ENCODE measurements at regions not wholly inside any gene's neighbourhood (a gene's known extent, or its start where the extent isn't known, plus 50 kb on each side); places are given as distances from the start of the nearest gene placed in this dataset.
"Not testable (repeated sequence)": the region's sequence is repeated elsewhere in the genome, so short reads cannot be mapped to it uniquely, and the experiment has no call there.

- Mint-ChIP-seq H3K27ac (no peak overlapping the region), H3K9me3 (peaks cover 6 to 35% of the 10 kb centered on the region in 2 donors), H3K36me3 (no peaks in the 10 kb centered on the region)
- no peak for ATAC-seq
- DNase-seq (ENCODE audit: low spot score in 2 of 2) = no peak
Observed at GRCh38 chr3:84600703-84601225, 358.0 kb upstream of the CADM2 start.

GRCh38 chr3:84601303-84601702 is 357.5 kb upstream of the CADM2 start:
- no peak for ATAC-seq
- peaks cover 6 to 40% of the 10 kb centered on the region in 2 donors for H3K9me3 Mint-ChIP-seq
- no peak overlapping the region for H3K27ac Mint-ChIP-seq
- no peak for DNase-seq (ENCODE audit: low spot score in 2 of 2)
- H3K36me3 Mint-ChIP-seq = no peaks in the 10 kb centered on the region

GRCh38 chr3:84621823-84622222 is 337.0 kb upstream of the CADM2 start:
- H3K9me3 Mint-ChIP-seq = peaks cover 10 to 18% of the 10 kb centered on the region in 2 donors
- DNase-seq (ENCODE audit: low spot score in 2 of 2) (no peak), ATAC-seq (no peak)
- no peak overlapping the region for H3K27ac Mint-ChIP-seq
- H3K36me3 Mint-ChIP-seq = peaks cover 0 to 5% of the 10 kb centered on the region in 2 donors

GRCh38 chr3:84634668-84635067 is 324.1 kb upstream of the CADM2 start:
- peaks cover 15 to 21% of the 10 kb centered on the region in 2 donors for H3K9me3 Mint-ChIP-seq
- H3K36me3 Mint-ChIP-seq = no peaks in the 10 kb centered on the region
- no peak for DNase-seq (ENCODE audit: low spot score in 2 of 2)
- ATAC-seq = no peak
- no peak overlapping the region for H3K27ac Mint-ChIP-seq

GRCh38 chr3:84637272-84637671 is 321.5 kb upstream of the CADM2 start:
- DNase-seq (ENCODE audit: low spot score in 2 of 2) (no peak), ATAC-seq (no peak)
- Mint-ChIP-seq H3K36me3 (no peaks in the 10 kb centered on the region), H3K27ac (no peak overlapping the region), H3K9me3 (peaks cover 15 to 22% of the 10 kb centered on the region in 2 donors)

- H3K36me3 Mint-ChIP-seq = no peaks in the 10 kb centered on the region
- peaks cover 4 to 9% of the 10 kb centered on the region in 2 donors for H3K9me3 Mint-ChIP-seq
- DNase-seq (ENCODE audit: low spot score in 2 of 2) (no peak), ATAC-seq (no peak)
- no peak overlapping the region for H3K27ac Mint-ChIP-seq
Observed at GRCh38 chr3:84666468-84666867, 292.3 kb upstream of the CADM2 start.

- Mint-ChIP-seq H3K36me3 (no peaks in the 10 kb centered on the region), H3K9me3 (peaks cover 16 to 30% of the 10 kb centered on the region in 2 donors), H3K27ac (no peak overlapping the region)
- ATAC-seq (no peak), DNase-seq (ENCODE audit: low spot score in 2 of 2) (no peak)
Observed at GRCh38 chr3:84679211-84679610, 279.6 kb upstream of the CADM2 start.

GRCh38 chr3:84680700-84681099 is 278.1 kb upstream of the CADM2 start:
- DNase-seq (ENCODE audit: low spot score in 2 of 2) (no peak), ATAC-seq (no peak)
- H3K36me3 Mint-ChIP-seq = no peaks in the 10 kb centered on the region
- H3K27ac Mint-ChIP-seq = no peak overlapping the region
- peaks cover 15 to 26% of the 10 kb centered on the region in 2 donors for H3K9me3 Mint-ChIP-seq

GRCh38 chr3:84683493-84683892 is 275.3 kb upstream of the CADM2 start:
- H3K9me3 Mint-ChIP-seq = peaks cover 14 to 19% of the 10 kb centered on the region in 2 donors
- H3K27ac Mint-ChIP-seq = no peak overlapping the region
- DNase-seq (ENCODE audit: low spot score in 2 of 2) = no peak
- no peak for ATAC-seq
- H3K36me3 Mint-ChIP-seq = no peaks in the 10 kb centered on the region

GRCh38 chr3:84685467-84685866 is 273.3 kb upstream of the CADM2 start:
- Mint-ChIP-seq H3K9me3 (peaks cover 15 to 20% of the 10 kb centered on the region in 2 donors), H3K27ac (no peak overlapping the region), H3K36me3 (no peaks in the 10 kb centered on the region)
- DNase-seq (ENCODE audit: low spot score in 2 of 2) (no peak), ATAC-seq (no peak)

GRCh38 chr3:84692261-84692660 is 266.5 kb upstream of the CADM2 start:
- no peak for ATAC-seq
- no peaks in the 10 kb centered on the region for H3K36me3 Mint-ChIP-seq
- no peak overlapping the region for H3K27ac Mint-ChIP-seq
- H3K9me3 Mint-ChIP-seq = peaks cover 27% of the 10 kb centered on the region in 2 donors
- no peak for DNase-seq (ENCODE audit: low spot score in 2 of 2)

GRCh38 chr3:84710288-84710687 is 248.5 kb upstream of the CADM2 start:
- H3K27ac Mint-ChIP-seq = not testable (repeated sequence)
- H3K9me3 Mint-ChIP-seq = peaks cover 43 to 53% of the 10 kb centered on the region in 2 donors

GRCh38 chr3:84717894-84718293 is 240.9 kb upstream of the CADM2 start:
- no peak for ATAC-seq
- peaks cover 0 to 5% of the 10 kb centered on the region in 2 donors for H3K36me3 Mint-ChIP-seq
- DNase-seq (ENCODE audit: low spot score in 2 of 2) = no peak
- peaks cover 32 to 45% of the 10 kb centered on the region in 2 donors for H3K9me3 Mint-ChIP-seq
- H3K27ac Mint-ChIP-seq = no peak overlapping the region

More at GRCh38 chr3:84710288-84710687, 248.5 kb upstream of the CADM2 start:
- not testable (repeated sequence) for DNase-seq (ENCODE audit: low spot score in 2 of 2); ATAC-seq
- peaks cover 0 to 14% of the 10 kb centered on the region in 2 donors for H3K36me3 Mint-ChIP-seq

GRCh38 chr3:84724877-84725276 is 233.9 kb upstream of the CADM2 start:
- ATAC-seq (no peak), DNase-seq (ENCODE audit: low spot score in 2 of 2) (no peak)
- peaks cover 15 to 19% of the 10 kb centered on the region in 2 donors for H3K9me3 Mint-ChIP-seq
- no peak overlapping the region for H3K27ac Mint-ChIP-seq
- peaks cover 0 to 2% of the 10 kb centered on the region in 2 donors for H3K36me3 Mint-ChIP-seq

- peaks cover 12 to 14% of the 10 kb centered on the region in 2 donors for H3K9me3 Mint-ChIP-seq
- no peak for ATAC-seq
- no peak overlapping the region for H3K27ac Mint-ChIP-seq
- no peak for DNase-seq (ENCODE audit: low spot score in 2 of 2)
- no peaks in the 10 kb centered on the region for H3K36me3 Mint-ChIP-seq
Observed at GRCh38 chr3:84727616-84728015, 231.2 kb upstream of the CADM2 start.

GRCh38 chr3:84734731-84735130 is 224.1 kb upstream of the CADM2 start:
- not testable (repeated sequence) for ATAC-seq; H3K27ac Mint-ChIP-seq; DNase-seq (ENCODE audit: low spot score in 2 of 2); H3K36me3 Mint-ChIP-seq
- peaks cover 13 to 14% of the 10 kb centered on the region in 2 donors for H3K9me3 Mint-ChIP-seq

- ATAC-seq = no peak
- Mint-ChIP-seq H3K27ac (no peak overlapping the region), H3K36me3 (no peaks in the 10 kb centered on the region), H3K9me3 (peaks cover 6 to 10% of the 10 kb centered on the region in 2 donors)
- no peak for DNase-seq (ENCODE audit: low spot score in 2 of 2)
Observed at GRCh38 chr3:84738086-84738485, 220.7 kb upstream of the CADM2 start.

GRCh38 chr3:84742915-84743425 is 215.8 kb upstream of the CADM2 start:
- DNase-seq (ENCODE audit: low spot score in 2 of 2) = no peak
- Mint-ChIP-seq H3K9me3 (peaks cover 4 to 7% of the 10 kb centered on the region in 2 donors), H3K27ac (no peak overlapping the region), H3K36me3 (no peaks in the 10 kb centered on the region)
- ATAC-seq = no peak

Data from activated naive CD4-positive, alpha-beta T cell treated with anti-CD3 and anti-CD28 coated beads, Interleukin-2, amount 50 U/mL, for 72 hours (primary cell).